ENCODE measurements at regions not wholly inside any gene's neighbourhood (a gene's known extent, or its start where the extent isn't known, plus 50 kb on each side); places are given as distances from the start of the nearest gene placed in this dataset.

GRCh38 chr3:43870844-43871626 is 180.3 kb downstream of the ABHD5 start:
- no peaks in the 10 kb centered on the region for H3K4me1 ChIP-seq (ENCODE audit: insufficient read depth, low read length, poor library complexity, severe bottlenecking)
- H3K4me3 ChIP-seq (ENCODE audit: low read length, poor library complexity, severe bottlenecking): no peak overlapping the region
- H3K9me3 ChIP-seq (ENCODE audit: insufficient read depth, low read depth, low read length): no peaks in the 10 kb centered on the region
- no peaks in the 10 kb centered on the region for H3K27me3 ChIP-seq (ENCODE audit: insufficient read depth, low read length, poor library complexity, severe bottlenecking)
- no peaks in the 10 kb centered on the region for H4K20me1 ChIP-seq (ENCODE audit: insufficient read depth, low read length, poor library complexity, severe bottlenecking)
- no peaks in the 10 kb centered on the region for H3F3A ChIP-seq (ENCODE audit: low read depth)
- no peaks in the 10 kb centered on the region for H3K79me2 ChIP-seq (ENCODE audit: insufficient read depth, low read length)
- no peaks in the 10 kb centered on the region for H3K9me2 ChIP-seq (replicated peaks; ENCODE audit: low read depth, low read length)
- H2AFZ ChIP-seq (ENCODE audit: low read length): no peak overlapping the region
- H3K9ac ChIP-seq (ENCODE audit: low read depth, low read length, poor library complexity, severe bottlenecking): no peak overlapping the region
- no peak overlapping the region for H3K4me2 ChIP-seq (ENCODE audit: low read depth, low read length, poor library complexity, severe bottlenecking)
- H3K36me3 ChIP-seq (ENCODE audit: insufficient read depth, low read length): no peaks in the 10 kb centered on the region
- TF ChIP-seq, protein P1, sequence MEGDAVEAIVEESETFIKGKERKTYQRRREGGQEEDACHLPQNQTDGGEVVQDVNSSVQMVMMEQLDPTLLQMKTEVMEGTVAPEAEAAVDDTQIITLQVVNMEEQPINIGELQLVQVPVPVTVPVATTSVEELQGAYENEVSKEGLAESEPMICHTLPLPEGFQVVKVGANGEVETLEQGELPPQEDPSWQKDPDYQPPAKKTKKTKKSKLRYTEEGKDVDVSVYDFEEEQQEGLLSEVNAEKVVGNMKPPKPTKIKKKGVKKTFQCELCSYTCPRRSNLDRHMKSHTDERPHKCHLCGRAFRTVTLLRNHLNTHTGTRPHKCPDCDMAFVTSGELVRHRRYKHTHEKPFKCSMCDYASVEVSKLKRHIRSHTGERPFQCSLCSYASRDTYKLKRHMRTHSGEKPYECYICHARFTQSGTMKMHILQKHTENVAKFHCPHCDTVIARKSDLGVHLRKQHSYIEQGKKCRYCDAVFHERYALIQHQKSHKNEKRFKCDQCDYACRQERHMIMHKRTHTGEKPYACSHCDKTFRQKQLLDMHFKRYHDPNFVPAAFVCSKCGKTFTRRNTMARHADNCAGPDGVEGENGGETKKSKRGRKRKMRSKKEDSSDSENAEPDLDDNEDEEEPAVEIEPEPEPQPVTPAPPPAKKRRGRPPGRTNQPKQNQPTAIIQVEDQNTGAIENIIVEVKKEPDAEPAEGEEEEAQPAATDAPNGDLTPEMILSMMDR (conservative IDR thresholded peaks at IDR 0.05; ENCODE audit: low read length): no peak
- no peak for TF ChIP-seq EZH2phosphoT487 (IDR thresholded peaks at IDR 0.05; ENCODE audit: borderline replicate concordance)

GRCh38 chr3:43871627-43872245 is 181.0 kb downstream of the ABHD5 start:
- Histone ChIP-seq H3K9me2 (replicated peaks; ENCODE audit: low read depth, low read length) (no peaks in the 10 kb centered on the region), H4K20me1 (ENCODE audit: insufficient read depth, low read length, poor library complexity, severe bottlenecking) (no peaks in the 10 kb centered on the region), H3K4me2 (ENCODE audit: low read depth, low read length, poor library complexity, severe bottlenecking) (no peak overlapping the region), H3K27me3 (ENCODE audit: insufficient read depth, low read length, poor library complexity, severe bottlenecking) (no peaks in the 10 kb centered on the region), H3K4me1 (ENCODE audit: insufficient read depth, low read length, poor library complexity, severe bottlenecking) (no peaks in the 10 kb centered on the region), H2AFZ (ENCODE audit: low read length) (no peak overlapping the region), H3K79me2 (ENCODE audit: insufficient read depth, low read length) (no peaks in the 10 kb centered on the region), H3K9ac (ENCODE audit: low read depth, low read length, poor library complexity, severe bottlenecking) (no peak overlapping the region), H3F3A (ENCODE audit: low read depth) (no peaks in the 10 kb centered on the region), H3K4me3 (ENCODE audit: low read length, poor library complexity, severe bottlenecking) (no peak overlapping the region), H3K9me3 (ENCODE audit: insufficient read depth, low read depth, low read length) (no peaks in the 10 kb centered on the region), H3K36me3 (ENCODE audit: insufficient read depth, low read length) (no peaks in the 10 kb centered on the region)
- TF ChIP-seq, protein P1 (conservative IDR thresholded peaks at IDR 0.05; ENCODE audit: low read length): no peak
- no peak for TF ChIP-seq EZH2phosphoT487 (IDR thresholded peaks at IDR 0.05; ENCODE audit: borderline replicate concordance)

GRCh38 chr3:43872301-43872700 is 181.6 kb downstream of the ABHD5 start:
- no peak overlapping the region for H3K4me2 ChIP-seq (ENCODE audit: low read depth, low read length, poor library complexity, severe bottlenecking)
- H3K4me1 ChIP-seq (ENCODE audit: insufficient read depth, low read length, poor library complexity, severe bottlenecking): no peaks in the 10 kb centered on the region
- no peaks in the 10 kb centered on the region for H3K9me3 ChIP-seq (ENCODE audit: insufficient read depth, low read depth, low read length)
- H3K79me2 ChIP-seq (ENCODE audit: insufficient read depth, low read length): no peaks in the 10 kb centered on the region
- no peaks in the 10 kb centered on the region for H3K9me2 ChIP-seq (replicated peaks; ENCODE audit: low read depth, low read length)
- H3F3A ChIP-seq (ENCODE audit: low read depth): no peaks in the 10 kb centered on the region
- H2AFZ ChIP-seq (ENCODE audit: low read length): no peak overlapping the region
- no peak overlapping the region for H3K4me3 ChIP-seq (ENCODE audit: low read length, poor library complexity, severe bottlenecking)
- no peak overlapping the region for H3K9ac ChIP-seq (ENCODE audit: low read depth, low read length, poor library complexity, severe bottlenecking)
- H3K36me3 ChIP-seq (ENCODE audit: insufficient read depth, low read length): no peaks in the 10 kb centered on the region
- H3K27me3 ChIP-seq (ENCODE audit: insufficient read depth, low read length, poor library complexity, severe bottlenecking): no peaks in the 10 kb centered on the region
- TF ChIP-seq EZH2phosphoT487 (IDR thresholded peaks at IDR 0.05; ENCODE audit: borderline replicate concordance): no peak
- TF ChIP-seq, protein P1 (conservative IDR thresholded peaks at IDR 0.05; ENCODE audit: low read length): no peak
- no peaks in the 10 kb centered on the region for H4K20me1 ChIP-seq (ENCODE audit: insufficient read depth, low read length, poor library complexity, severe bottlenecking)

Measured in Loucy (cell line).